ENCODE measurements at regions not wholly inside any gene's neighbourhood (a gene's known extent, or its start where the extent isn't known, plus 50 kb on each side); places are given as distances from the start of the nearest gene placed in this dataset.
"Not testable (repeated sequence)": the region's sequence is repeated elsewhere in the genome, so short reads cannot be mapped to it uniquely, and the experiment has no call there.

DNA sequence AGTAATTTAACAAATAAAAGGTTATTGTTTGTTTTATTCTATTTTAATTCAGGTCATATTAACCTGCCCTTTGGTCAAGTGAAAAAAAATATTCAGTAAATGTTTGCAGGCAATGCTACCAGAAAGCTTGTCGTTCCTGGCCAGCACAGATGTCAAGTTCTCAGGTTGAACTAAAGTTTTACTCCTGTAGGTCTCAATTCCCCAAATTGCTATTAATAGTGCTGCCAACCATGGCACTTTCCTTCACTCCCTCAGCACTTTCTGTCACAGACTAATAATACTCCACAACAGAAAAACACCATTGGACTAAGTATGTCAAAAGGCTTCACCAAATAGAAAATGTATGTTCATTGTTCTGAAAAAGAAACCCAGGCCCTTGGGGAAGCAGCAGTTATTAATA is 79.2 kb upstream of the C4orf54 start:
- TF ChIP-seq, protein P1, sequence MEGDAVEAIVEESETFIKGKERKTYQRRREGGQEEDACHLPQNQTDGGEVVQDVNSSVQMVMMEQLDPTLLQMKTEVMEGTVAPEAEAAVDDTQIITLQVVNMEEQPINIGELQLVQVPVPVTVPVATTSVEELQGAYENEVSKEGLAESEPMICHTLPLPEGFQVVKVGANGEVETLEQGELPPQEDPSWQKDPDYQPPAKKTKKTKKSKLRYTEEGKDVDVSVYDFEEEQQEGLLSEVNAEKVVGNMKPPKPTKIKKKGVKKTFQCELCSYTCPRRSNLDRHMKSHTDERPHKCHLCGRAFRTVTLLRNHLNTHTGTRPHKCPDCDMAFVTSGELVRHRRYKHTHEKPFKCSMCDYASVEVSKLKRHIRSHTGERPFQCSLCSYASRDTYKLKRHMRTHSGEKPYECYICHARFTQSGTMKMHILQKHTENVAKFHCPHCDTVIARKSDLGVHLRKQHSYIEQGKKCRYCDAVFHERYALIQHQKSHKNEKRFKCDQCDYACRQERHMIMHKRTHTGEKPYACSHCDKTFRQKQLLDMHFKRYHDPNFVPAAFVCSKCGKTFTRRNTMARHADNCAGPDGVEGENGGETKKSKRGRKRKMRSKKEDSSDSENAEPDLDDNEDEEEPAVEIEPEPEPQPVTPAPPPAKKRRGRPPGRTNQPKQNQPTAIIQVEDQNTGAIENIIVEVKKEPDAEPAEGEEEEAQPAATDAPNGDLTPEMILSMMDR (IDR thresholded peaks at IDR 0.05), result no peak
- TF ChIP-seq POLR2A (IDR thresholded peaks at IDR 0.05) (no peak), EP300 (IDR thresholded peaks at IDR 0.05) (no peak), POLR2AphosphoS5 (IDR thresholded peaks at IDR 0.05) (no peak)
- H3K4me1 ChIP-seq, result no peaks in the 10 kb centered on the region
- no peak overlapping the region for H3K27ac ChIP-seq
- no peak for ATAC-seq
- H3K4me3 ChIP-seq, result no peak overlapping the region
- no peaks in the 10 kb centered on the region for H3K9me3 ChIP-seq
- no peaks in the 10 kb centered on the region for H3K27me3 ChIP-seq
- no peaks in the 10 kb centered on the region for H3K36me3 ChIP-seq
- WGBS, 2 donors (ENCODE audit: low coverage in 1 of 2), result 67% methylated on average over 1 of the region's 1 CpG; no CpG with 5 or more reads in 1 of the 2 donors

DNA sequence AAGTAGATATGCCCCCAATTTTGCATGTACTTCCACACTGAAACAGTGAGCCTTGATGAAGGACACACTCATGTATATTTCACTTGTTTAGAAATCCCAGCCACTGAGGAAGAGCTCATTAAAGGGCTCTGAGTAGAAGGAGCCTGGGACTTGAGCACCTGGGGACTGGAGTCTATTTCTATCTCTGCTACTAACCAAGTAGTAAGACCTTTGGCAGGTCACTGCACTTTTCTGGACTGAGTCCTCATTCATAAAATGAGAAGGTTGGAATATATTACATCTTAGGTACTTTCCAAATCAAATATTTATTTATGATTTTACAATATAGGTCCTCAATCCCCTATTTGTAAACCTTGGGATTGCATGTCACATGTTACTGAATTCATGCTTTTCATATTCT is 78.2 kb upstream of the C4orf54 start:
- H3K27ac ChIP-seq, result no peak overlapping the region
- H3K4me3 ChIP-seq, result no peak overlapping the region
- H3K4me1 ChIP-seq, result no peaks in the 10 kb centered on the region
- no peak for ATAC-seq
- H3K36me3 ChIP-seq, result no peaks in the 10 kb centered on the region
- H3K9me3 ChIP-seq, result no peaks in the 10 kb centered on the region
- TF ChIP-seq POLR2A (IDR thresholded peaks at IDR 0.05) (no peak), POLR2AphosphoS5 (IDR thresholded peaks at IDR 0.05) (no peak), EP300 (IDR thresholded peaks at IDR 0.05) (no peak)
- TF ChIP-seq, protein P1 (IDR thresholded peaks at IDR 0.05), result no peak
- no peaks in the 10 kb centered on the region for H3K27me3 ChIP-seq

DNA sequence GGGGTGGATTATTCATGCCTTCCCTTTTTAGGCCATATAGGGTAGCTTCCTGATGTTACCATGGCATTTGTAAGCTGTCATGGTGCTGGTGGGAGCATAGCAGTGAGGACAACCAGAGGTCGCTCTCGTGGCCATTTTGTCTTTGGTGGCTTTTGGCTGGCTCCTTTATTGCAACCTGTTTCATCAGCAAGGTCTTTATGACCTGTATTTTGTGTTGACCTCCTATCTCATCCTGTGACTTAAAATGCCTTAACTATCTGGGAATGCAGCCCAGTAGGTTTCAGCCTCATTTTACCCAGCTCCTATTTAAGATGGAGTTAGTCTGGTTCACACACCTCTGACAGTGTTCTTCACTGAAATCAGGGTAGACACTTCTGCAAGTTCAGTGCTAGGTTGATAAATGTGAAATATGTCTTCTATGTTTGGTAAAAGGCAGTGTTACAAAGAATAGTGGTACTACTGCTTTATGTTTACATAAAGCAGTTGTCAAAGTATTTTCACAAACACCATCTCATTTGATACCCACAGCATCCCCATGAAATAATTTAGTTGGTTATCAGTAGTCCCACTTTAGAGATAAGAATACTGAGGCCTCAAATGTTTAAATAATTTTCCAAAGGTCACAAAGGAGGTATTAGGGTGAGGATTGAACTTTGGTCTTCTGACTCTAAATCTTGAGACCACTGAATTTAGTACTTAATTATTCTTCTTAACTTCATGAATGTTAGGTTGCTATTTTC is 77.1 kb upstream of the C4orf54 start:
- ATAC-seq, result no peak
- H3K9me3 ChIP-seq, result no peaks in the 10 kb centered on the region
- H3K27ac ChIP-seq, result no peak overlapping the region
- H3K4me3 ChIP-seq, result no peak overlapping the region
- no peaks in the 10 kb centered on the region for H3K36me3 ChIP-seq
- no peaks in the 10 kb centered on the region for H3K4me1 ChIP-seq
- WGBS, 2 donors (ENCODE audit: low coverage in 1 of 2), result 90 to 100% methylated on average over 2 of the region's 2 CpGs
- TF ChIP-seq EP300 (IDR thresholded peaks at IDR 0.05) (no peak), POLR2AphosphoS5 (IDR thresholded peaks at IDR 0.05) (no peak), POLR2A (IDR thresholded peaks at IDR 0.05) (no peak)
- TF ChIP-seq, protein P1 (IDR thresholded peaks at IDR 0.05), result no peak
- no peaks in the 10 kb centered on the region for H3K27me3 ChIP-seq

DNA sequence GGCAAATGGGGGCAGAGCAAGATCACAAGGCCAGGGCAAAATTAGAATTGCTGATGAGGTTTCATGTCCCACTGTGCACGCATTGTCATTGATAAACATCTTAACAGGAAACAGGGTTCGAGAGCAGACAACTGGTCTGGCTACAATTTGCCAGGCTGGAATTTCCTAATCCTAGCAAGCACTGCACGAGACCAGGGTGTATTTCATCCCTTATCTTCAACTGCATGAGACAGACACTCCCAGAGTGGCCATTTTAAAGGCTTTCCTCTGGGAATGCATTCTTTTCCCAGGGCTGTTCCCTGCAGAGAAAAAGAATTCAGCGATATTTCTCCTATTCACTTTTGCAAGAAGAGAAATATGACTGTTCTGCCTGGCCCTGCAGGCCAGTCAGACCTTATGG is 75.8 kb upstream of the C4orf54 start:
- H3K27ac ChIP-seq, H3K4me1 ChIP-seq, H3K4me3 ChIP-seq, H3K36me3 ChIP-seq, H3K9me3 ChIP-seq, ATAC-seq, H3K27me3 ChIP-seq: not testable (repeated sequence)
- 73 to 92% methylated on average over 2 to 4 of the region's 4 CpGs for WGBS, 2 donors (ENCODE audit: low coverage in 1 of 2)

DNA sequence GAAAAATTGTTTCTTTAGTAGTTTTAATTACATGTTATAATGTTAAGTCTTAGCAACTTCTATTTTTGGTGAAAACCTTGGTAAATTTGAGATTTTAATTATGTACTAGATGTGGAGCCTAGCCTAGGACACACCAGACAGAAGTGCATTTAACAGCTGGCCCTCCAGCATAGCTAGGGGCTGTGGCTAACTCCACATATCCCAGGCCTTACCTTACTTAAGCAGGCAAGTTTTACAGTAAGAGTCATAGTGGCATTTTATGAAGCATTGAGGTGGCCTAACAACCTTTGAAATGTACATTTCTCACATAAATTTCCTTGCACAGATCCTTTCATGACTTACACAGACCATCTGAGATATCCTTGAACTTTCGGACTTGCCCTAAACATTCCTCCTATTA is 71.6 kb upstream of the C4orf54 start:
- no peaks in the 10 kb centered on the region for H3K27me3 ChIP-seq
- H3K4me3 ChIP-seq, result no peak overlapping the region
- no peaks in the 10 kb centered on the region for H3K9me3 ChIP-seq
- 86 to 100% methylated on average over 1 of the region's 1 CpG for WGBS, 2 donors (ENCODE audit: low coverage in 1 of 2)
- H3K36me3 ChIP-seq, result no peaks in the 10 kb centered on the region
- no peak for ATAC-seq
- peaks cover 0 to 4% (median 4%) of the 10 kb centered on the region in 3 donors for H3K4me1 ChIP-seq
- no peak for TF ChIP-seq EP300 (IDR thresholded peaks at IDR 0.05)
- TF ChIP-seq POLR2A (IDR thresholded peaks at IDR 0.05), result no peak
- H3K27ac ChIP-seq, result no peak overlapping the region

DNA sequence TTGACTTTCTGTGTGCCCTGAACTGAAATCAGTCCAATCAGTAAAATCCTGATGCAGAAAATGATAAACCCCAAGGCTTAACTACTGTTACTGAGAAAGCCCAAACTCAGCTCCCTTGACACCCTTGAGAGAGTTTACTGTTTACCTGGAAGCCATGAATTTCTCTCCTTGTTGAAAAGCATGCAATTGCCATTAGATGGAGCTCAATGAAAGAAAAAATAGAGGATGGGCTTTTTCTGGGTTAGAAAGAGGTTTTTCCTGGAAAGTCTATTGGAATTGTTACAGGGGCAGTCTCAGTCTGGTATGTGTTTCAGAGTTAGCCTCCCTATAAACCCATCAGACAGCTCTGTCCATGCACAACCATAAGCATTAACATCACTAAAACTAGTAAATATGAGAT is 66.4 kb upstream of the C4orf54 start:
- no peaks in the 10 kb centered on the region for H3K27me3 ChIP-seq
- peaks cover 0 to 41% (median 17%) of the 10 kb centered on the region in 3 donors for H3K4me1 ChIP-seq
- H3K9me3 ChIP-seq, result no peaks in the 10 kb centered on the region
- no peak for ATAC-seq
- peak overlapping the region; percentile 71 to 93 (median 80) for H3K27ac ChIP-seq
- TF ChIP-seq POLR2A (IDR thresholded peaks at IDR 0.05) (no peak), EP300 (IDR thresholded peaks at IDR 0.05) (no peak), POLR2AphosphoS5 (IDR thresholded peaks at IDR 0.05) (no peak)
- TF ChIP-seq, protein P1 (IDR thresholded peaks at IDR 0.05), result no peak
- H3K36me3 ChIP-seq, result no peaks in the 10 kb centered on the region
- H3K4me3 ChIP-seq, result no peak overlapping the region
